ENCODE measurements at regions not wholly inside any gene's neighbourhood (a gene's known extent, or its start where the extent isn't known, plus 50 kb on each side); places are given as distances from the start of the nearest gene placed in this dataset.

DNA sequence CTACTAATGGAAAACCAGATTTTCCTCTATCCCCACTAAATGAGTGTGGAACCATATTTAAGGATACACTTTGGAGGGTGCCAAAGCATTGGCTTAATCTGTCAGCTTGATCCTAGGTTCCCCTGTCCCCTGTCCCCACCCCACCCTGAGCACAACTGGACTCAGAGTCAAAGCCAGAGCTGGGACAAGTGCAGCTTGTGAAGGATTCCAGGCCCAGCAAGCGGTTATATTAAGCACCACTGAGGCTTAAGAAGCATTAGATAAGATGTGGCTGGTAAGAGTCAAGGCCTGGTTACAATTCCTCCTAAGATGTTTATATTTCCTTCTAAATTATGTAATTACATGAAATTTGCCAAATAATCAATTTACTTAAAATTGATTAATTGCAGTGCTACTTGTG, 350.0 kb upstream of the GATB start:
- H3K4me3 ChIP-seq (ENCODE audit: low read depth in 1 of 2, low read length in 2 of 2): no peak overlapping the region
- H3K9me3 ChIP-seq (ENCODE audit: control insufficient read depth in 1 of 2, low read length in 2 of 2): no peaks in the 10 kb centered on the region
- H3K4me1 ChIP-seq (ENCODE audit: control insufficient read depth in 1 of 2, insufficient read depth in 2 of 2, low read length in 2 of 2): peaks cover 4 to 10% of the 10 kb centered on the region in 2 donors
- no peaks in the 10 kb centered on the region for H3K36me3 ChIP-seq (ENCODE audit: control insufficient read depth in 1 of 2, insufficient read depth in 2 of 2, low read length in 2 of 2)
- no peak overlapping the region for H3K9ac ChIP-seq (ENCODE audit: low read depth in 1 of 2, low read length in 2 of 2)
- no peaks in the 10 kb centered on the region for H3K27me3 ChIP-seq (ENCODE audit: control insufficient read depth in 1 of 2, insufficient read depth in 2 of 2, low read length in 2 of 2)
- H3K27ac ChIP-seq (ENCODE audit: low read depth, low read length): no peak overlapping the region

DNA sequence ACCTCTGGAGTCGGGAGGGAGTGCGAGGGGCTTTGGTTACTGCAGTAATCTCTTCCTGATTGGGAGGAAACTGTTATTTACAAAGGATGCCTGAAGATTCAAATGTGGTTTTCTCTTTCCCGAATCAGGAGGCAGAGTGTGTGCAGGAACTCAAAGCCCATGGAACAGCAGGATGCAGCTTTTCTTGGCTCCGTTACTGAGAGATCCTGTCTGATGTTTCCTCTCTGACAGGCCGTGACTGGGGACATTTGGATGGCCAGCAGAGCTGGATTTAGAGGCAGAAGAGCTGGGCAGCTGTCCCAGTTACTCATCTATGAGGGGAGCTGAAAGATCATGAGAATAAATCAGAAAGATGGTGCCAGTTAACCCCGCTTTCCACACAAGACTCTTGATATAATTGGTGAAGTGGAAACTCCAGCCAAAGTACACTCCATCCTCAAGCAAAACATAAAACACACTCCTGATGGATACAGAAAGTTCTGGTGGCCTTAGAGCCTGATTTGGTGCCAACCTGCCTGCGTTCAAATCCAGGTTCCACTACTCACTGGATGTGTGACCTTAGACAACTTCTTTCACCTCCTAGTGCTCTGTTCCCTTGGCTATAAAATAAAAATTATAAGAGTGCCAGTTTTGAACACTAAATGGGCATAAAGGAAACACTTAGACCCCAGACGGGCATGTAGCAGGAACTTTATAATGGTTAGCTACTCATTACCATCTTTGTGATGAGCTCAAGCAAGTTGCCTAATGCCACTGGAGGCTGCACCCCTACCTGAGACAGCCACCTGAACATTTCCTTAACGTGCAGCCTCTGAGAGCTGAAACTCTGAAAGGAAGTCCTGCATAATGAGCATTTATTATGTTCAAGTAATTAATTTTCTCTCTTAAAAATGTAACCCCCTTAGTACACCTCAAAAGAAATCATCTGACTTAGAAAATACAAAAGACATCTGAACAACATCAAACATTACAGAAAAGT, 349.0 kb upstream of the GATB start:
- Histone ChIP-seq H3K9ac (ENCODE audit: low read depth in 1 of 2, low read length in 2 of 2) (no peak overlapping the region), H3K4me1 (ENCODE audit: control insufficient read depth in 1 of 2, insufficient read depth in 2 of 2, low read length in 2 of 2) (peaks cover 4 to 10% of the 10 kb centered on the region in 2 donors), H3K4me3 (ENCODE audit: low read depth in 1 of 2, low read length in 2 of 2) (no peak overlapping the region), H3K9me3 (ENCODE audit: control insufficient read depth in 1 of 2, low read length in 2 of 2) (no peaks in the 10 kb centered on the region), H3K27ac (ENCODE audit: low read depth, low read length) (no peak overlapping the region), H3K27me3 (ENCODE audit: control insufficient read depth in 1 of 2, insufficient read depth in 2 of 2, low read length in 2 of 2) (no peaks in the 10 kb centered on the region), H3K36me3 (ENCODE audit: control insufficient read depth in 1 of 2, insufficient read depth in 2 of 2, low read length in 2 of 2) (no peaks in the 10 kb centered on the region)

DNA sequence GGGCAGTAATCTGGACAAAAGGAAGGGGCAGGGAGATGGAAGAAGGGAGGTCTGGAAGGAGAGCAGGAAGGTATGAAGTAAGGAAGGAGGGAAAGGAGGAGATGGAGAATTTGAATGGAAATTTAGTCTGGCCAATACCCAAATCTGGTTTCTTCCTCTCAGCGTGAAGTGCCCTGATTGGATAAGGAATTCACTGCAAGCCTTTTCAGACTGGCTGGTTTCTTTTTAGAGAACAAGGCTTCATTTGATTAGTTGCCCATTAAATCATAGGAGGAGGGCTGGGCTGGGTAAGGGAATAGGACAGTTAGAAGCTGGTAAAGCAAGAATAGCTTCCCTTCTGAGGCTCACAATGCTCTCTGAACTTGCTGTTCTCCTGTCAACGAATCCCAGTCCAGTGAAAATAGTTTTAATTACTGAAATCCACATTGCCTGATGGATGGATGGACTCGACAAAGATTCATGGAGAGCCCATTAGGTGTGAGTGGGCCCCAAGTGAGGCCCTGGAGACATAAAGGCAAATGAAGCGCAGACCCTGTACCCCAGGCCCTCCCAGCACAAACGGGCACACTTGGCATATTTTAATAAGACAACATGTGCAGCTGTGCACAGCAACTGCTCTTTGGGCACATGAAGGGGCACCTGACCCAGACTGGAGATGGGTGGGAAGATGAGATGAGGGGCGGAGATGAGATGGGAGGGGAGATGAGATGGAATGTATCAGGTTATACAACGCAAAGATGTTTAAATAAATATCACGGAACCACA, 347.1 kb upstream of the GATB start:
- H3K27ac ChIP-seq (ENCODE audit: low read depth, low read length): no peak overlapping the region
- no peaks in the 10 kb centered on the region for H3K9me3 ChIP-seq (ENCODE audit: control insufficient read depth in 1 of 2, low read length in 2 of 2)
- no peaks in the 10 kb centered on the region for H3K36me3 ChIP-seq (ENCODE audit: control insufficient read depth in 1 of 2, insufficient read depth in 2 of 2, low read length in 2 of 2)
- peaks cover 10 to 11% of the 10 kb centered on the region in 2 donors for H3K4me1 ChIP-seq (ENCODE audit: control insufficient read depth in 1 of 2, insufficient read depth in 2 of 2, low read length in 2 of 2)
- H3K4me3 ChIP-seq (ENCODE audit: low read depth in 1 of 2, low read length in 2 of 2): no peak overlapping the region
- H3K27me3 ChIP-seq (ENCODE audit: control insufficient read depth in 1 of 2, insufficient read depth in 2 of 2, low read length in 2 of 2): no peaks in the 10 kb centered on the region
- no peak overlapping the region for H3K9ac ChIP-seq (ENCODE audit: low read depth in 1 of 2, low read length in 2 of 2)

- H3K4me3 ChIP-seq (ENCODE audit: low read depth in 1 of 2, low read length in 2 of 2): no peak overlapping the region
- H3K4me1 ChIP-seq (ENCODE audit: control insufficient read depth in 1 of 2, insufficient read depth in 2 of 2, low read length in 2 of 2): peaks cover 10 to 20% of the 10 kb centered on the region in 2 donors
- no peak overlapping the region for H3K9ac ChIP-seq (ENCODE audit: low read depth in 1 of 2, low read length in 2 of 2)
- no peaks in the 10 kb centered on the region for H3K9me3 ChIP-seq (ENCODE audit: control insufficient read depth in 1 of 2, low read length in 2 of 2)
- H3K27me3 ChIP-seq (ENCODE audit: control insufficient read depth in 1 of 2, insufficient read depth in 2 of 2, low read length in 2 of 2): no peaks in the 10 kb centered on the region
- no peaks in the 10 kb centered on the region for H3K36me3 ChIP-seq (ENCODE audit: control insufficient read depth in 1 of 2, insufficient read depth in 2 of 2, low read length in 2 of 2)
- H3K27ac ChIP-seq (ENCODE audit: low read depth, low read length): no peak overlapping the region
Measured at GRCh38 chr4:152106781-152107321, 346.0 kb upstream of the GATB start.

- Histone ChIP-seq H3K9ac (ENCODE audit: low read depth in 1 of 2, low read length in 2 of 2) (no peak overlapping the region), H3K9me3 (ENCODE audit: control insufficient read depth in 1 of 2, low read length in 2 of 2) (no peaks in the 10 kb centered on the region), H3K27ac (ENCODE audit: low read depth, low read length) (no peak overlapping the region), H3K4me3 (ENCODE audit: low read depth in 1 of 2, low read length in 2 of 2) (no peak overlapping the region), H3K4me1 (ENCODE audit: control insufficient read depth in 1 of 2, insufficient read depth in 2 of 2, low read length in 2 of 2) (peaks cover 10 to 22% of the 10 kb centered on the region in 2 donors), H3K27me3 (ENCODE audit: control insufficient read depth in 1 of 2, insufficient read depth in 2 of 2, low read length in 2 of 2) (no peaks in the 10 kb centered on the region), H3K36me3 (ENCODE audit: control insufficient read depth in 1 of 2, insufficient read depth in 2 of 2, low read length in 2 of 2) (no peaks in the 10 kb centered on the region)
Measured at GRCh38 chr4:152106113-152106763, 345.4 kb upstream of the GATB start.

DNA sequence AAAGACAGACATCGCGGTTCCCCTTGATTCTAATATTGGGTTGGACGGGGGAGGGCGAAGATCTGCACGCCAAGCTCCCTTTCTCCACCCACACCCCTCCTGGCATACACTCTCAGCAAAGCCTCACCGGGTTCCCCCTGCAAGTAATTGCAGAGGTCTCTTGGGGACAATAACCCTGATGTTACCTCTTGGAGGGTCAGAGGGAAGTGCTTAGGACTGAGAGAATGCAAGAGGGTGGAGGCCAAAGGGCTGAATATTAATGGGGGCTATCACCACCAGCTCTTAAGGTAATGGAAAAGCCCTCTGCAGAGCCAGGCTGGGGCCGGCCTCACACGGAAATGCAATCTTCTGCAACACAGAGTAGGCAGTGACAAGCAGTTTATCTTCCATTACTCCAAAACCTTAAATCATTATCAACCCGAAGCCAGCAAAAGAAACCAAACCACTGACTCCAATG, 344.1 kb upstream of the GATB start:
- H3K9me3 ChIP-seq (ENCODE audit: control insufficient read depth in 1 of 2, low read length in 2 of 2): no peaks in the 10 kb centered on the region
- H3K36me3 ChIP-seq (ENCODE audit: control insufficient read depth in 1 of 2, insufficient read depth in 2 of 2, low read length in 2 of 2): no peaks in the 10 kb centered on the region
- no peaks in the 10 kb centered on the region for H3K27me3 ChIP-seq (ENCODE audit: control insufficient read depth in 1 of 2, insufficient read depth in 2 of 2, low read length in 2 of 2)
- H3K9ac ChIP-seq (ENCODE audit: low read depth in 1 of 2, low read length in 2 of 2): no peak overlapping the region
- no peak overlapping the region for H3K4me3 ChIP-seq (ENCODE audit: low read depth in 1 of 2, low read length in 2 of 2)
- no peak overlapping the region for H3K27ac ChIP-seq (ENCODE audit: low read depth, low read length)
- peaks cover 16 to 22% of the 10 kb centered on the region in 2 donors for H3K4me1 ChIP-seq (ENCODE audit: control insufficient read depth in 1 of 2, insufficient read depth in 2 of 2, low read length in 2 of 2)

DNA sequence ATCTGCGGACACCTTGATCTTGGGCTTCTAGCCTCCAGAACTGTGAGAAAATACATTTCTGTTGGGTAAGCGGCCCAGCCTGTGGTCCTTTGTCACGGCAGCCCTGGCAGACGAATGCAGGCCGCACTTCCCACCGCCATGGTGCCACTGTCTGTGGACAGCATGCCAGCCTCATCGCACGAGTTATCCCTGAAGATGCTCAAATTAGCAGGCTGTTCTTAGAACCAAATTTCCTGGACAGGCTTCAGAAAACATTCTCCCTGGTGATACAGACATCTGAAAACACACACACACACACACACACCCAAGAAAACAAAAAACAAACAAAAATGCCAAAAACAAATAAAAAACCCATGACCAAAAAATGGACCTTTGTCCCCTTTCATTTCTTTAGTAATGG, 343.5 kb upstream of the GATB start:
- Histone ChIP-seq H3K9me3 (ENCODE audit: control insufficient read depth in 1 of 2, low read length in 2 of 2) (no peaks in the 10 kb centered on the region), H3K36me3 (ENCODE audit: control insufficient read depth in 1 of 2, insufficient read depth in 2 of 2, low read length in 2 of 2) (no peaks in the 10 kb centered on the region), H3K4me1 (ENCODE audit: control insufficient read depth in 1 of 2, insufficient read depth in 2 of 2, low read length in 2 of 2) (peaks cover 15 to 22% of the 10 kb centered on the region in 2 donors), H3K4me3 (ENCODE audit: low read depth in 1 of 2, low read length in 2 of 2) (no peak overlapping the region), H3K27me3 (ENCODE audit: control insufficient read depth in 1 of 2, insufficient read depth in 2 of 2, low read length in 2 of 2) (no peaks in the 10 kb centered on the region), H3K27ac (ENCODE audit: low read depth, low read length) (no peak overlapping the region), H3K9ac (ENCODE audit: low read depth in 1 of 2, low read length in 2 of 2) (no peak overlapping the region)

- no peaks in the 10 kb centered on the region for H3K9me3 ChIP-seq (ENCODE audit: control insufficient read depth in 1 of 2, low read length in 2 of 2)
- H3K9ac ChIP-seq (ENCODE audit: low read depth in 1 of 2, low read length in 2 of 2): no peak overlapping the region
- peaks cover 12 to 22% of the 10 kb centered on the region in 2 donors for H3K4me1 ChIP-seq (ENCODE audit: control insufficient read depth in 1 of 2, insufficient read depth in 2 of 2, low read length in 2 of 2)
- no peak overlapping the region for H3K4me3 ChIP-seq (ENCODE audit: low read depth in 1 of 2, low read length in 2 of 2)
- H3K27me3 ChIP-seq (ENCODE audit: control insufficient read depth in 1 of 2, insufficient read depth in 2 of 2, low read length in 2 of 2): no peaks in the 10 kb centered on the region
- no peak overlapping the region for H3K27ac ChIP-seq (ENCODE audit: low read depth, low read length)
- no peaks in the 10 kb centered on the region for H3K36me3 ChIP-seq (ENCODE audit: control insufficient read depth in 1 of 2, insufficient read depth in 2 of 2, low read length in 2 of 2)
Measured at GRCh38 chr4:152103181-152103901, 342.5 kb upstream of the GATB start.

- H3K4me1 ChIP-seq (ENCODE audit: control insufficient read depth in 1 of 2, insufficient read depth in 2 of 2, low read length in 2 of 2): peaks cover 12 to 22% of the 10 kb centered on the region in 2 donors
- no peaks in the 10 kb centered on the region for H3K9me3 ChIP-seq (ENCODE audit: control insufficient read depth in 1 of 2, low read length in 2 of 2)
- no peaks in the 10 kb centered on the region for H3K27me3 ChIP-seq (ENCODE audit: control insufficient read depth in 1 of 2, insufficient read depth in 2 of 2, low read length in 2 of 2)
- no peak overlapping the region for H3K27ac ChIP-seq (ENCODE audit: low read depth, low read length)
- no peak overlapping the region for H3K4me3 ChIP-seq (ENCODE audit: low read depth in 1 of 2, low read length in 2 of 2)
- no peaks in the 10 kb centered on the region for H3K36me3 ChIP-seq (ENCODE audit: control insufficient read depth in 1 of 2, insufficient read depth in 2 of 2, low read length in 2 of 2)
- no peak overlapping the region for H3K9ac ChIP-seq (ENCODE audit: low read depth in 1 of 2, low read length in 2 of 2)
Measured at GRCh38 chr4:152102436-152103000, 341.7 kb upstream of the GATB start.

All from duodenal mucosa (tissue), 2 donors.